Brain microvascular endothelial cell (primary cell): ENCODE measurements at regions not wholly inside any gene's neighbourhood (a gene's known extent, or its start where the extent isn't known, plus 50 kb on each side); places are given as distances from the start of the nearest gene placed in this dataset.

Source experiments
- DNase-seq: peaks from one replicate; pipeline ENCODE4 v3.0.0-alpha.2; 2020
- H3K27ac ChIP-seq: fragments of 250-450 bp; sonication (Bioruptor Pico); 2 replicates; pipeline ENCODE4 v1.5.1; 2020; ENCODE audit warnings: mild to moderate bottlenecking, moderate library complexity
- H3K27me3 ChIP-seq: fragments of 250-450 bp; sonication (Bioruptor Pico); replicated peaks from 2 replicates; pipeline ENCODE4 v1.5.1; 2020; ENCODE audit warnings: mild to moderate bottlenecking
- H3K36me3 ChIP-seq: fragments of 250-450 bp; sonication (Bioruptor Pico); replicated peaks from 2 replicates; pipeline ENCODE4 v1.5.1; 2020; ENCODE audit warnings: mild to moderate bottlenecking
- H3K4me3 ChIP-seq: 2 replicates; pipeline ENCODE4 v1.5.1; 2011; ENCODE audit warnings: low read depth, mild to moderate bottlenecking, control low read depth, low read length, moderate library complexity
- CTCF ChIP-seq: IDR thresholded peaks from 2 replicates; pipeline ENCODE4 v1.5.1; 2011; ENCODE audit warnings: low read depth, mild to moderate bottlenecking, moderate library complexity, low read length, control low read depth, inconsistent platforms; ENCODE audit errors: missing control alignments
- in situ Hi-C: cut with HindIII; loops from 2 replicates; pipeline ENCODE4 v1.10.0; 2017; ENCODE audit warnings: low sequenced_read_pairs, low pct_ligation_motif_present

DNA sequence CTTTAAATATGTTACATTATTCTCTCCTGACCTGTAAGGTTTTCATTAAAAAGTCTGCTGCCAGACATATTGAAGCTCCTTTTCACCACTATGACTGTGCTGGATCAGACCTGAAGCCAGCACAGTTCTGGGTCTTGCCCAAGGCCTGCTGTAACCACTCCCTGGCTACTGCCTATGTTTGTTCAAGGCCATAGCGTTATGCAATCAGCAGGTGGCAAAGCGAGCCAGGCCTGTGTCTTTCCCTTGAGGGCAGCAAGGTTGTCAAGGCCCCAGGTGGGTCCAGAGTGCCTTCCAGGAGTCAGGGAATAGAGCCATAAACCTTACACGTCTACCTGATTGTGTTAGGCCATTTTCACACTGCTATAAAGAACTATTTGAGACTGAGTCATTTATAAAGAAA is 496.8 kb upstream of the PCDH9 start:
- DNase-seq, result no peak
- Histone ChIP-seq H3K4me3 (no peak overlapping the region), H3K27ac (no peak overlapping the region), H3K36me3 (no peaks in the 10 kb centered on the region), H3K27me3 (no peaks in the 10 kb centered on the region)
- in situ Hi-C loops, result no loop called here
- no peak for TF ChIP-seq CTCF

DNA sequence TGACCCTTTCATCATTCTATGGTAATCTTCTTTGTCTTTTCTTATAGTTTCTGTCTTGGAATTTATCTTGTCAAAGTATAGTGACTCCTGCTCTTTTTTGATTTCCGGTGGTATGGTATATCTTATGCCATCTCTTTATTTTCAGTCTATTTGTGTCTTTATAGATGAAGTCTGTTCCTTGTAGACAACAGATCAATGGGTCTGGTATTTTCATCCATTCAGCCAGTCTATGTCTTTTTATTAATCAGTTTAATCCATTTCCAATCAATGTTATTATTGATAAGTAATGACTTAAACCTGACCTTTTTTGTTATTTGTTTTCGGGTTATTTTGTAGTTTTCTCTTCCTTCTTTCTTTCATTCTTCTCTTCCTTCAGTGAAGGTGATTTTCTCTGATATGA is 495.9 kb upstream of the PCDH9 start:
- no peak for TF ChIP-seq CTCF
- H3K4me3 ChIP-seq, result no peak overlapping the region
- in situ Hi-C loops, result no loop called here
- H3K36me3 ChIP-seq, result no peaks in the 10 kb centered on the region
- H3K27ac ChIP-seq, result no peak overlapping the region
- no peaks in the 10 kb centered on the region for H3K27me3 ChIP-seq
- no peak for DNase-seq

DNA sequence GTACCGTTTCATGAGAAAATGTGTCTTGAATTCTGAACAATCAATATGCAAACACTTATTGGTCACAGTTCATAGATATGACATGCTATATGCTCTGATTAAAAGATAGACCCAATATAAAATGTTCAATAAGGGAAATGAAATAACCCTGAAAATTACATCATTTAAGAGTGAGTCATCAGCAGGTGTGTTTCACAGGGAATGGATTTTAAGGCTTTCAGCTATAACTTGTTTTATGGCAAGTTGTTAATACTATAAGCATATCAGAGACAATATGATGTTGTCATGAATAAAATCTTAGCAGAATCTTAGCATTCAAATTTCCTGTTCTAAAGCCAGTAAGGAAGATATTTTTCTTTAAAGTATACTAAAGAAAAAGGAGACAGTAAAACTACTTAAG is 483.4 kb upstream of the PCDH9 start:
- Histone ChIP-seq H3K4me3 (no peak overlapping the region), H3K27ac (no peak overlapping the region), H3K36me3 (no peaks in the 10 kb centered on the region), H3K27me3 (no peaks in the 10 kb centered on the region)
- in situ Hi-C loops, result no loop called here
- DNase-seq, result no peak
- TF ChIP-seq CTCF, result no peak

DNA sequence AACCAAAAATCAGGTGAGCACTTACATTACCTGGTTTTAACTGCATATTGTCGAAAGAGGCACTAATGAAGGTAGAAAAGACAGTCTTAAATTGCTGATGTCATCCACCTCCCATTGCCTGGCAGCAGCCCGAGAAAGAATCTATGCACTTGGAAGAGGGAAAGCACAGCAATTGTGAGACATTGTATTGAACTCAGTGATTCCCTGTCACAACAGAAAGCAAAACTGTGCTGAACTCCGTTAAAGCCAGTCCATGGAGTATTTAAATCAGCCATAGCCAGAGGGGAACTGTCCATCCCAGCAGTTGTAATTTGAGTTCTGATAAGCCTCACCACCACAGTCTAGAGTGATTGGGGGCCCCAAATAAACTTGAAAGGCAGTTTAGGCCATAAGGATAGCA is 466.6 kb upstream of the PCDH9 start:
- Histone ChIP-seq H3K27me3 (no peaks in the 10 kb centered on the region), H3K4me3 (no peak overlapping the region), H3K27ac (no peak overlapping the region), H3K36me3 (no peaks in the 10 kb centered on the region)
- in situ Hi-C loops, result no loop called here
- TF ChIP-seq CTCF, result no peak
- DNase-seq, result no peak

- no peak for DNase-seq
- in situ Hi-C loops, result no loop called here
- Histone ChIP-seq H3K27me3 (no peaks in the 10 kb centered on the region), H3K27ac (no peak overlapping the region), H3K4me3 (no peak overlapping the region), H3K36me3 (no peaks in the 10 kb centered on the region)
- TF ChIP-seq CTCF, result no peak
Observed at GRCh38 chr13:67664502-67664901, 434.4 kb upstream of the PCDH9 start.

- in situ Hi-C loops, result no loop called here
- TF ChIP-seq CTCF, result no peak
- Histone ChIP-seq H3K27ac (no peak overlapping the region), H3K4me3 (no peak overlapping the region), H3K36me3 (no peaks in the 10 kb centered on the region), H3K27me3 (no peaks in the 10 kb centered on the region)
- DNase-seq, result no peak
Observed at GRCh38 chr13:67662997-67663396, 432.9 kb upstream of the PCDH9 start.
